ENCODE measurements at regions not wholly inside any gene's neighbourhood (a gene's known extent, or its start where the extent isn't known, plus 50 kb on each side); places are given as distances from the start of the nearest gene placed in this dataset.
"Not testable (repeated sequence)": the region's sequence is repeated elsewhere in the genome, so short reads cannot be mapped to it uniquely, and the experiment has no call there.

DNA sequence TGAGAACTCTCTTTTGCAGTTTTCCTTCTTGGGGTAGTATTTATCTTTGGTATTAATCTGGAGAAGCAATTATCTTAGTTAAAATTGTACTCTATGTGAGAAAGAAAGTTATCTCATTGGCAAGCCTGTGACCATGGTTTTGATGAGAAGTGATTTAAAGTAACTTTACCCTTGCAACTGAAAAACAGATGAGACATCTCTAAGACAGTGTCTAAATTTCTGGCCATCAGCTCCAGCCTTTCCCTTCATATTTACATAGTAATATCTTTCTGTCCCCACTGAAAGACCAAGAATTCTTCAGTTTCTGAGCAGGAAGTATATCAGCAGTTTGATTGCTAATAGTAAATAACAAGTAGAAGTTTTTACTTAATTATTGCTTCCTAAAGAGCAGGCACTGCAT lies 386.1 kb upstream of the SYNCRIP start:
- DNase-seq: no peak

- not testable (repeated sequence) for DNase-seq
These were observed 384.2 kb upstream of the SYNCRIP start for GRCh38 chr6:86026890-86027289.

GRCh38 chr6:86017236-86017635 lies 374.6 kb upstream of the SYNCRIP start:
- DNase-seq: no peak

GRCh38 chr6:86016567-86016966 lies 373.9 kb upstream of the SYNCRIP start:
- no peak for DNase-seq

DNA sequence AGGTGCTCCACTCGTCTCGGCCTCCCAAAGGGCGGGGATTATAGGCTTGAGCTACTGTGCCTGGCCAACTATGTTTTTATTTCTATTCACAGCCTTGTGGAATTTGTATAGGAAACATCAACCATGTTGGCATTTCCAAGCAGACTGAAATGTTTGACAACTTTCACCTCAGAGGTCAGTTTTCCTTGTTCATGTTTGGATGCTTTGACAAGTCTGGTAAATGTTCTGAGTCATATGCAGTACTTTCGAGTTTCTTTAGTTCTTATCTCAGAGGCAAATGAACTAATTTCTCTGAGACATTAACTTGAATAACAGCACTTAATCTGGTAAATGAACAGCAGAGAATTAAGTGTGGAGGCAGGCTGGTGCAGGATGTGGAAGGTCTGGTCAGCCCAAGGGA lies 373.4 kb upstream of the SYNCRIP start:
- no peak for DNase-seq

GRCh38 chr6:86012991-86013390 lies 370.3 kb upstream of the SYNCRIP start:
- not testable (repeated sequence) for DNase-seq

DNA sequence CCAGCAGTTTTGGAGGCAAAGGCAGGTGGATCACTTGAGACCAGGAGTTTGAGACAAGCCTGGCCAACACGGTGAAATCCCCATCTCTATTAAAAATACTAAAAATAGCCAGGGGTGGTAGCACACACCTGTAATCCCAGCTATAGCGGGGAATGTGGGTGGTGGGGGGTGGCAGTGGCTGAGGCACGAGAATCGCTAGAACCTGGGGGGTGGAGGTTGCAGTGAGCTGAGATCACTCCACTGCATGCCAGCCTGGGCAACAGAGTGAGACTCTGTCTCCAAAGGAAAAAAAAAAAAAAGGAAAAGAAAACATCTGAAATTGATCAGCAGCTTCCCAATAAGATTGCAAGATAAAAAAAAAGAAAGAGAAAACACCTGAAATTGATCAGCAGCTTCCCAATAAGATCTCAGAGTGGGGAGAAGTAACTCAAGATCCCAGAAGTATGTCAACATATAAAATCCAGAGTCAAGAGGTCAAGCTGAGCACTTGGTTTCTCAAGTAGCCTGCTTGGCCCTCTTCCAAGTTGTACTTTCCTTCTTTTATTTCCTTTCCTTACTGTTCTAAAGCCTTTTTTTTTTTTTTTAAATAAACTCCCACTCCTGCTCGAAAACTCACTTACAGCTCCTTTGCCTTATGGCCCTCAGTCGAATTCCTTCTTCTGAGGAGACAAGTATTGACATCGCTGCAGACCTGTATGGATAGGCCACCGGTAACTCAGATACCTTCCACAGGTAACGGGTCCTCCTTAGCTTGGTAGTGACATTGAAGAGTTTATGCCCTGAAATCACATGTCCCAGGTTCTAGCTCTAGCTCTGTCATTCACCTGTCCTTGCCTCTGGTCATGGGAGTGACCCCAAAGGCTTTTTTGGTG lies 368.5 kb upstream of the SYNCRIP start:
- no peak for DNase-seq

- DNase-seq: no peak
These were observed 354.5 kb upstream of the SYNCRIP start for GRCh38 chr6:85997206-85997605.

- no peak for DNase-seq
These were observed 353.3 kb upstream of the SYNCRIP start for GRCh38 chr6:85996034-85996375.

DNA sequence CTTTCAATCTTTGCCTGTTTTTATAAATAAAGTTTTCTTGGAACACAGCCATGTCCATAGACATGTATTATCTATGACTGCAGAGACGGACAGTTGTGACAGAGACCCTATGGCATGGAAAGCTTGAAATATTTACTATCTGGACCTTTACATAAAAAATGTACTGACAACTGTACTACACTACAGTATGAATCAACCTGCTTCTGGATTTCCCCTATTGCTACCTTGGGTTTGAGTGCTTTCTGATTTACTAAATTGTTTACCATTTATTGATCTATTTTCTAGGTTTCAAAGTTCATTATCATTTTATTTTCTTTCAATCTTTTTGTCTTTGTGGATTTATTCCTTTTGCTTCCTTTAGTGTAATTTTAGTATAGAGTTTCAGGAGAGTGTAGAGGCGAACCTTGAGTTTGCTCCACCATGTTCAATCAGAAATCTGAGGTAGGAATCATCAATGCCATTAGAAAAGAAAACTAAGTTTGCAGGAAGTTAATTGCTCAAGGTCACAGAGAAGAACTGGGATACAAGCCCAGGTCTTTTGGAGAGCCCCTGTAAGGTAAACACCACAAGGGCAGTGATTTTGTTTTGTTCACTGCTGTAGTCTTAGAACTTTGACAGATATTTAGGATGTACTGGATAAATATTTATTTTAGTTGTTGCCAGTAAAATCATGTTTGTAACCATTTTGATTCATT lies 352.8 kb upstream of the SYNCRIP start:
- no peak for DNase-seq

- no peak for DNase-seq
These were observed 344.0 kb upstream of the SYNCRIP start for GRCh38 chr6:85986681-85987080.

- DNase-seq: no peak
These were observed 340.5 kb upstream of the SYNCRIP start for GRCh38 chr6:85983032-85983659.

- no peak for DNase-seq
These were observed 335.0 kb upstream of the SYNCRIP start for GRCh38 chr6:85977661-85978060.

DNA sequence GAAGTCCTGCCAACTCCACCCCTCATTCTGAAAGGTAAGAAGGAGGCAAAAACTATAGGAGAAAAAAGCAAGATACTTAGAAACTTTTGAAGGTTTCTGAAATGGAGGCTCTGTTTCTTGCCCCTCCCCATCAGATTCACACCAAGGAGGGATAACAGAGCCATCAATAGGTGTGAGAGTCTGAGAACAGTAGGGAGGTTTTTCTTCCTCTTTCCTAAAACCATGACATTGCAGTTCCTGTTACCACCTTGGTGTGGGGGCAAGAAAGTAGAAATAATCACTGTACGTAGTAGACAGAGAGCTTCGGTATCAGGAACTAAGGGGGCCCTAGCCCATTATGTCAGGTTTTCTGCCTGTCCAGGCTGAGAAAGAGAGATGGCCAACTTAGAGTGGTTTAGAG lies 333.3 kb upstream of the SYNCRIP start:
- no peak for DNase-seq

- no peak for DNase-seq
These were observed 328.6 kb upstream of the SYNCRIP start for GRCh38 chr6:85971238-85971637.

GRCh38 chr6:85966828-85967227 lies 324.1 kb upstream of the SYNCRIP start:
- DNase-seq: no peak

DNA sequence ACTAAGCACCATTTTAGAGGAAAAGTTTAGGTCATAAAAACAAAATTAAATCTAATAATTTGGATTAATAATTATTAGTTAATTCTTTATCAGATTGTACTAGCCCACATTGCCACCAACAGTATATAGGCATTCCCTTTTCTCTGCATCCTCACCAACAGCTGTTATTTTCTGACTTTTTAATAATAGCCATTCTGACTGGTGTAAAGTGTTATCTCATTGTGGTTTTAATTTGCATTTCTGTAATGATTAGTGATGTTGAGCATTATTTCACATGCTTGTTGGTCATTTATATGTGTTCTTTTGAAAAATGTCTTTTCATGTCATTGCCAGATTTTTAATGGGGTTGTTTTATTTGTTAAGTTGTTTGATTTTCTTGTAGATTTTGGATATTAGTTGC lies 319.1 kb upstream of the SYNCRIP start:
- no peak for DNase-seq

- DNase-seq: no peak
These were observed 318.4 kb upstream of the SYNCRIP start for GRCh38 chr6:85961125-85961524.

- DNase-seq: peak; percentile 68
These were observed 305.8 kb upstream of the SYNCRIP start for GRCh38 chr6:85948481-85948880.

DNA sequence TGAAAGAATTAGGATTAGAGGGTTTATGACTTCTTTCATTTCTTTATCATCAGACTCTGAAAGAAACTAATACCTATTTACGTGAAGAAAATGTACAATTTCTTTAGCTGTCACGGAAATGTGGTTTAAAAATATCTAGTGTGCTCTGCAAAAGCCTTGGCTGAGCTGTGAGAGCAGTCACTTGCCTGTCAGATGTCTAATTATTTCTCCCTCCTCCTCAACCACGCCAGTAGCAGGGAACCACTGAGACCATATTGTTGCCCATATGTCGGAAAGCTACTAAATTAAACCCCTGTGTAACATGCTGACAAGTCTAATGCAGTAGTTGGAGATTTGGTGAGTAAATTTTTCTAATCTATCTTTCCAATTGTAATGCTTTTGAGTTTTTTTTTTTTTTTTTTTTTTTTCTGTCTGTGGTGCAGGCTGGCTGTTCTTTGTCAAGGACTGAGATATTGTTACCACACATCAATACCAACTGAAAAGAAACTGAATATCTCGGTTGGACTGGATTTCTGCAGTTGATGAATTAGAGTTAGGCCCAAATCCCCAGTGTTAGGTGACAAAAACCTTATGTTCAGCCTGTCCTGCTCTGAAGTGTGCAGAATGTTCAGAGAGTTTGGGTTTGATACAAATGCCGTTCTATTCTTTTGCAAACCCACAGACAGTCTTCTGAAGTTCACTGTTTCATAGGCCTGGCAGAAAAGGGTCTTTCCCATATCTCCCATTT lies 302.9 kb upstream of the SYNCRIP start:
- DNase-seq: no peak

GRCh38 chr6:85944776-85945175 lies 302.1 kb upstream of the SYNCRIP start:
- no peak for DNase-seq

DNA sequence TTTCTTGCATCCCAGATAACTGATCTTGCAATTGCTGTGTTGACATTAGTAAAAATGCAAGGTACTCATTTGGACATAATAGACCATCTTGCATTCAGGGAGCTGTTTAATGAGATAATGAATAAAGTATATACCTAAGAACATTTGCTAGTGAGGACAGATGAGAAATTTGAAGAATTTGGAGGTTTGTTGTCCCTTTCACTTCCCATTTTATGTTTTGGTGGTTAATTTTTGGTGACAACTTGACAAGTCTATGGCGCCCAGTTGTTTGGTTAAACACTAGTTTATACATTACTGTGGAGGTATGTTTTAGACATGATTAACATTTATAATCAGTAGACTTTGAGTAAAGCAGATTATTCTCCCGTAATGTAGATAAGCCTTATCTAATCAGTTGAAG lies 300.2 kb upstream of the SYNCRIP start:
- no peak for DNase-seq

GRCh38 chr6:85936916-85937315 lies 294.2 kb upstream of the SYNCRIP start:
- no peak for DNase-seq

Data from NCI-H526 treated with DMSO at 0.1 percent for 48 hours (cell line).